ENCODE measurements at regions not wholly inside any gene's neighbourhood (a gene's known extent, or its start where the extent isn't known, plus 50 kb on each side); places are given as distances from the start of the nearest gene placed in this dataset.

- no peak overlapping the region for H3K4me3 ChIP-seq (ENCODE audit: severe bottlenecking)
- DNase-seq (ENCODE audit: low spot score), result no peak
Measured at GRCh38 chr13:72194523-72194922, 327.5 kb upstream of the DACH1 start.

DNA sequence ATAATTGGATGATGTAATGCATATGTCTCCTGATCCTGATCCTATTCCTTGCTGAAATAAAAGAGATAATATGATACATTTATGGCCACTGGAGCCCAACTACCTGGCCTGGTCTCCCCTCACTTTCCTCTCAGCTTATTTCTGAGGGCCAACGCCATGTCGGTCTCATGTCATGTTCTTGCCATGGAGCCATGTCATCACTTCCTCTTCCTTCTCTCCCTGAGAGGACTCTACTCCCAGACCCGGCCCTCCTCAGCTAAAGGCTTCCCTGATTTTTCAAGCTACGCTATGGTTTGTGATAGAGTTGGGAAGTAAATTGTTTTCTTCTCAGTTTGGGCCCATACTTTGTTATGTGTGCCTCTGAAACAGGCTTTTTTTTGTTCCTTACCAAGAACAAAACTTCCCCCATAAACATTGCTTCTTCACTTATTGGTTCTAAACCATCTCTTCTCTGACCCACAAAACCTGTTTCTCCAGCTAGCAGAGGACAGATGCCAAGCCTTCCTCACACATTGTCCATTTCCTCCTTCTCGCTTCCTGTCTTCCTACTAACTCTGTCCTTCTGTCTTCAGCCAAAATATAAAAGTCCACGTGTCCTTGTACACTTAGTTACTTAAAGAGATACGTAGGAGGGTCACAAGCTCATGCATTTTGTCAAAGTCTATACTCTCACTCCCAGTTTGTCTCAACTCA is 319.9 kb upstream of the DACH1 start:
- TF ChIP-seq, protein P1, sequence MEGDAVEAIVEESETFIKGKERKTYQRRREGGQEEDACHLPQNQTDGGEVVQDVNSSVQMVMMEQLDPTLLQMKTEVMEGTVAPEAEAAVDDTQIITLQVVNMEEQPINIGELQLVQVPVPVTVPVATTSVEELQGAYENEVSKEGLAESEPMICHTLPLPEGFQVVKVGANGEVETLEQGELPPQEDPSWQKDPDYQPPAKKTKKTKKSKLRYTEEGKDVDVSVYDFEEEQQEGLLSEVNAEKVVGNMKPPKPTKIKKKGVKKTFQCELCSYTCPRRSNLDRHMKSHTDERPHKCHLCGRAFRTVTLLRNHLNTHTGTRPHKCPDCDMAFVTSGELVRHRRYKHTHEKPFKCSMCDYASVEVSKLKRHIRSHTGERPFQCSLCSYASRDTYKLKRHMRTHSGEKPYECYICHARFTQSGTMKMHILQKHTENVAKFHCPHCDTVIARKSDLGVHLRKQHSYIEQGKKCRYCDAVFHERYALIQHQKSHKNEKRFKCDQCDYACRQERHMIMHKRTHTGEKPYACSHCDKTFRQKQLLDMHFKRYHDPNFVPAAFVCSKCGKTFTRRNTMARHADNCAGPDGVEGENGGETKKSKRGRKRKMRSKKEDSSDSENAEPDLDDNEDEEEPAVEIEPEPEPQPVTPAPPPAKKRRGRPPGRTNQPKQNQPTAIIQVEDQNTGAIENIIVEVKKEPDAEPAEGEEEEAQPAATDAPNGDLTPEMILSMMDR (IDR thresholded peaks at IDR 0.05; ENCODE audit: poor library complexity, severe bottlenecking), result no peak
- Histone ChIP-seq H3K27ac (ENCODE audit: poor library complexity, severe bottlenecking) (no peak overlapping the region), H3K4me1 (ENCODE audit: insufficient read depth, poor library complexity, severe bottlenecking) (no peaks in the 10 kb centered on the region), H3K9me3 (ENCODE audit: severe bottlenecking) (no peaks in the 10 kb centered on the region), H3K36me3 (ENCODE audit: low read depth) (no peaks in the 10 kb centered on the region), H3K4me3 (ENCODE audit: severe bottlenecking) (no peak overlapping the region), H3K27me3 (ENCODE audit: insufficient read depth, poor library complexity, severe bottlenecking) (no peaks in the 10 kb centered on the region)
- ATAC-seq (ENCODE audit: low read depth) (no peak), DNase-seq (ENCODE audit: low spot score) (no peak)

More at GRCh38 chr13:72194523-72194922, 327.5 kb upstream of the DACH1 start:
- H3K36me3 ChIP-seq (ENCODE audit: low read depth), result no peaks in the 10 kb centered on the region
- H3K9me3 ChIP-seq (ENCODE audit: severe bottlenecking), result no peaks in the 10 kb centered on the region
- no peak overlapping the region for H3K27ac ChIP-seq (ENCODE audit: poor library complexity, severe bottlenecking)
- TF ChIP-seq, protein P1 (IDR thresholded peaks at IDR 0.05; ENCODE audit: poor library complexity, severe bottlenecking), result no peak
- no peaks in the 10 kb centered on the region for H3K27me3 ChIP-seq (ENCODE audit: insufficient read depth, poor library complexity, severe bottlenecking)
- H3K4me1 ChIP-seq (ENCODE audit: insufficient read depth, poor library complexity, severe bottlenecking), result no peaks in the 10 kb centered on the region
- ATAC-seq (ENCODE audit: low read depth), result no peak

GRCh38 chr13:72185776-72186175 is 318.8 kb upstream of the DACH1 start:
- H3K9me3 ChIP-seq (ENCODE audit: severe bottlenecking), result no peaks in the 10 kb centered on the region
- no peaks in the 10 kb centered on the region for H3K4me1 ChIP-seq (ENCODE audit: insufficient read depth, poor library complexity, severe bottlenecking)
- no peak for ATAC-seq (ENCODE audit: low read depth)
- H3K36me3 ChIP-seq (ENCODE audit: low read depth), result no peaks in the 10 kb centered on the region
- H3K4me3 ChIP-seq (ENCODE audit: severe bottlenecking), result no peak overlapping the region
- DNase-seq (ENCODE audit: low spot score), result no peak
- TF ChIP-seq, protein P1 (IDR thresholded peaks at IDR 0.05; ENCODE audit: poor library complexity, severe bottlenecking), result no peak
- H3K27ac ChIP-seq (ENCODE audit: poor library complexity, severe bottlenecking), result no peak overlapping the region
- H3K27me3 ChIP-seq (ENCODE audit: insufficient read depth, poor library complexity, severe bottlenecking), result no peaks in the 10 kb centered on the region

GRCh38 chr13:72181661-72182060 is 314.7 kb upstream of the DACH1 start:
- ATAC-seq (ENCODE audit: low read depth) (no peak), DNase-seq (ENCODE audit: low spot score) (no peak)
- H3K36me3 ChIP-seq (ENCODE audit: low read depth), result no peaks in the 10 kb centered on the region
- H3K4me3 ChIP-seq (ENCODE audit: severe bottlenecking), result no peak overlapping the region
- TF ChIP-seq, protein P1 (IDR thresholded peaks at IDR 0.05; ENCODE audit: poor library complexity, severe bottlenecking), result no peak
- H3K9me3 ChIP-seq (ENCODE audit: severe bottlenecking), result no peaks in the 10 kb centered on the region
- H3K27ac ChIP-seq (ENCODE audit: poor library complexity, severe bottlenecking), result no peak overlapping the region
- no peaks in the 10 kb centered on the region for H3K4me1 ChIP-seq (ENCODE audit: insufficient read depth, poor library complexity, severe bottlenecking)
- H3K27me3 ChIP-seq (ENCODE audit: insufficient read depth, poor library complexity, severe bottlenecking), result no peaks in the 10 kb centered on the region

- TF ChIP-seq, protein P1 (IDR thresholded peaks at IDR 0.05; ENCODE audit: poor library complexity, severe bottlenecking), result peak; percentile 9
- H3K36me3 ChIP-seq (ENCODE audit: low read depth), result no peaks in the 10 kb centered on the region
- H3K27me3 ChIP-seq (ENCODE audit: insufficient read depth, poor library complexity, severe bottlenecking), result no peaks in the 10 kb centered on the region
- no peak for DNase-seq (ENCODE audit: low spot score)
- peak; percentile 66; the same call in 2 of the 3 replicates for ATAC-seq (ENCODE audit: low read depth)
- no peak overlapping the region for H3K4me3 ChIP-seq (ENCODE audit: severe bottlenecking)
- H3K27ac ChIP-seq (ENCODE audit: poor library complexity, severe bottlenecking), result no peak overlapping the region
- H3K4me1 ChIP-seq (ENCODE audit: insufficient read depth, poor library complexity, severe bottlenecking), result no peaks in the 10 kb centered on the region
- H3K9me3 ChIP-seq (ENCODE audit: severe bottlenecking), result no peaks in the 10 kb centered on the region
Measured at GRCh38 chr13:72180253-72180952, 313.4 kb upstream of the DACH1 start.
